Right renal pelvis (tissue), 4 donors: ENCODE measurements at regions not wholly inside any gene's neighbourhood (a gene's known extent, or its start where the extent isn't known, plus 50 kb on each side); places are given as distances from the start of the nearest gene placed in this dataset.

Experiments used
- DNase-seq, 4 donors: peaks; one replicate each; pipeline ENCODE4 v3.0.0-alpha.2; 2013; ENCODE audit warnings: low read depth in 4 of 4, low spot score in 3 of 4, missing footprints in 1 of 4

DNA sequence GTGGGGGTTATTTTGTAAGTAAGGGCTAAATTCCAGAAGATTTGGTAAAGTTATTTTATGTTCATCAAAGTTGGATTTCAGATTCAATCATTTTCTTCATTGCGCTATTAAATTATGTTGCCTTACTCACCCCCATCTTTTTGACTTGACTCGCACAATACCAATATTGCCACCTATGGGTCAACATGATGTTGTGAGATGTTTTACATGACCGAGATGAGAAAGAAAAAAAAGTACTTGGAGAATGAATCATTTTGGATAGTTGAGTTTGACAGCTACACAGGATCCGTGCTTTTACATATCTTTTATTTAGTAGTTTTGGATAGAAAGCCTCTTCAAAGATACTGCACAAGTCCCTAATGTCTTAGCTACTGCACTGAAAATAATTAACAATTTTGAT is 224.2 kb upstream of the EMCN start:
- no peak for DNase-seq

DNA sequence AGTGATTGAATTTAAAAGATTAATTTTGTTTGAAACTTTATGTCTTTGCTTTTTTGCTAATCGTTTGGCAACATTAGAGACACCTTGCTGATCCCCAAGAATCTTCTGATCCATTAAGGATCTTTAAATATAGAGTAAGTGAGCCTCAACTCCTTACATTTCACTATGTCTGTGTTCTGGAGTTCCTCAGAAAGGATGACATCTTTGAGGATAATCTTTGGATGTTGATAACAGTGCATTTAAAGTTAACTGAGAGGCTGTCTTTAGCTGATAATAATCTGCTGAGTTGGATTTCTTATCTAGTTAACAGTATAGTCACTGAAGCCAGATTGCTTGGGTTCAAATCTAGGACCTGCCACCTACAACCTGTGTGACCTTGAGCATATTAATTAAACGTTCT is 221.6 kb upstream of the EMCN start:
- no peak for DNase-seq

DNA sequence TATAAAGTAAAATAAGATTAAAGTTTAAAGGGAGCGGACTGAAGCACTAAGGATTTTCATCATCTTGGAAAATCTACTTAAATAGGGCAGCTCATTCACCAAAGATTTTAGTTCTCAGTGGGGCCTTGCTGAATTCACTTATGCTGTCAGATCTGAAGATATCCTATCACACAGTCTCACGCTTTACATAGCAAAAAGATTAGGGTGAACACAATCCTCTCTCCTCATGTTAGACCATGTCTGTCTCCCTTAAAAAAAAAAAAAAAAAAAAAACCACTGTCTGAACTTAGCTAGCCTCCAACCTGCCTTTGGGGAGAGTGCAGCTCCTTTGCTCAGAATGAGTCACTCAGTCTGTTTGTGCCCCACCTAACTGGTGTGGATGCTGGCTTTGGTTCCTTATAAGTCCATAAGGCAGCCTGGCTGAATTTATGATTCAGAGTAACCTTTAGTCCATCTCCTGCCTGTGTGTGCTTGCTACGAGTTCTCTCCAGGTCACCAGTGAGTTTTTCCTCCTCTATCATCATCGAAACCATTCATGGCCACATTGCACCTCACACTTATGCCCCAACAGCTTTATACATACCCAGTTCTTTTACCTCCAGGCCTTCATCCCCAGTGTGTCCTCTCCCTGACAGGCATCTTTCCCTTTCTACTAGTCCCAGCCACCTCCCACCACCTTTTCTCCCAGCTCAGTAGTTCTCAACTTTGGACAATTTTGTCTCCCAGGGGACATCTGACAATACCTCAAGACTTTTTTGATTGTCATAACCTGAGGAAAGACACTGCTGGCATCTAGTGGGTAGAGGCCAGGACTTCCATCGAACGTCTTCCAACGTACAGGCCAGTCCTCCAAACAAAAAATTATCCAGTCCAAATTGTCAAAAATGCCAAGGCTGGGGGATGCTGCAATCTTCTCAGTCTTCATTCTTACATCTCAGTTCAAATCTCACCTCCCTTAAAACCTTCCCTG is 220.7 kb upstream of the EMCN start:
- no peak for DNase-seq

DNA sequence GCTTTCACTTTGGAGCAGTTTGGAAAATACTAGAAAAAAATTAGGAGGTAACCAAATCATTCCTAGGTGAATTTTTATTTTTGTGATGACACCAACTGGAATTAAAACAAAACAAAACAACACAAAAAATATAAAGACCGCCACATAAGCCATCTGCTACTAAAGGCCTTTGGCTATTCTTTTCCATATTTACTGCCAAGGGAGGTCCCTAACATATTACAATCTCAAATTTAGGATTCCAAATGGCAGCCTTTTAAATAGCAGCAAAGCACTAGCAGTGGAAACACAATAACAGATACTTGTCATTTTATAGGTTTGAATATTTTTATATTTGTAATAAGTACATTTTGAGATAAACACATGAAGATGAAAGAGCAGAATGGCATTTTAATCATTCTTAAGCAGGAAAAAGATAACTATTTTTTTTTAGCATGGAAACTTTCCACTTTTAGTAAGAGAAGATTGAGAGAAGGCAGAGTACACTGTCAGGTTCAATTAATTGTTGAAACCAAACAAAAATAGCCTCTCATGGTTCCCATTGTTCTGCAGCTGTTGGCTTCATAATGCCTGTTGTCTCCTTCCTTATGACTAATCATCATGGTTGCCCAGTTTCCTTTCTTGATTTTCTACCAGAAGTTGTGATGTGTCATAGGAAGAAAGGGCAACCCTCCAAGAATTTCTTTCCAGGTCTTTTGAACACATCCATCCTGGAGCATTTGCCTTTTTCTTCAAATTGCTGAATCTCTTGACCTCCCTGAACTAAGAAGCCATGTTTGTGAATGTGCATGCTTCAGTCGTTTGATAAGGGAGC is 219.0 kb upstream of the EMCN start:
- DNase-seq, result peak in 3 of 4 donors; percentile 3 to 8 (median 7)

DNA sequence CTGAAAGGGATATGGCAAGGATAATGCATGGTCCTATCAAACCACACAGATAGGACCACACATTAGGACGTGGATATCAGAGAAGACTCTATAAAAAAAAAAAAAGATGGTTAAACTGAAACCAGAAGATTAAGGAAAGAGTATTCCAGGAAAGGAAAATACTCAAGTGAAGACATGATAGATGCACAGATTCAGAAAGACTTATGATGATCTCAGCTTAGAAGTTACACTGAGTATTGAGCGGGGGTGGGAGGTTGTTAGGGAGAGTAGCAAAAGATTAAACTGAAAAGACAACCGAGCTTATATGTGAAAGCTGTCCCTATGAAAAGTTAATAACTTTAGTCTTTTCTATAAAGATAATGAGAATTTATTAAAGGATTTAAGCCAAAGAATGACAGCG is 211.0 kb upstream of the EMCN start:
- no peak for DNase-seq

DNA sequence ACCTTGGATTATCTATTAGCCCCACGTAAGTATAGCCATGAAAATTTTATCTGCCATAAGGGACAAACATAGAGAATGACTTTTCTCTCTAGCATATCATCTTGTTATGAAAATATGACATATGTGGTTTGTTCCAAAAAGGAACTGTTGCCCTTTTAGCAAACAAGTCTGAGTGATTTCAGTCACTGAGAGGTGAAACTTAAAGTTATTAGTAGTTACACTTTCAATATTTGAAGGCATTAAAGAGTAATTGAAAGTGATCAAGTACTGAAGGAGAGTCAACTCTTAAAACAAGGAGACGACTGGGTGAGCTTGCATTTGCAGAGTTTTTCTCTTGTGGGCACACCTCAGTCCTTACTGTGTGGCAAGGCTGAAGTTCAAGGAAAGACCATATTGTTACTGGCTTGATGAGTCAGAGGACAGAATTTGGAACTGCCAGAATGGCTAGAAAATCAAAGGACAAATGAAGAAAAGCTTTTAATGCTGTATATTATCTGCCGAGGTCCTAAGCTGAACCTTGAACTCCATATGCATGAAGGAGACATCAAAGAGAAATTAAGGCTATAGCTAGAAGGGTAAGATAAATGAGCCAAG is 205.1 kb upstream of the EMCN start:
- DNase-seq, result no peak

DNA sequence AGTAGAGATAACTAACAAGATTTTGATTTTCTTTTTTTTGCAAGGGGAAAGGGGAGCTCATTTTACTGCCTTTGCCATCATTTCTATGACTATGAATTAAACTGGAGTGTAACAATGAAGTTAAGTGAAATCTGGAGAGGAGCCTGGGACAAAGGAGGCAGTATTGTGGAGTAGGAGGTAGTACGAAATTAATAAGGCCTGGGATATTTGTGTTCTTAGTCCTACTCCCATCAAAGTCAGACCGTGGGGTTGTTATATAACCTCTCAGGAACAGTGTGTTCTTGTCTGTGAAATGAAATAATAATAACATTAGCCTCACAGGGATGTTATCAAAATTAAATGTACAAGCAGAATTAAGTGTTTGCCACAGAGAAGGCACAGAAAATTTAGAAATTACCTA is 204.3 kb upstream of the EMCN start:
- no peak for DNase-seq

DNA sequence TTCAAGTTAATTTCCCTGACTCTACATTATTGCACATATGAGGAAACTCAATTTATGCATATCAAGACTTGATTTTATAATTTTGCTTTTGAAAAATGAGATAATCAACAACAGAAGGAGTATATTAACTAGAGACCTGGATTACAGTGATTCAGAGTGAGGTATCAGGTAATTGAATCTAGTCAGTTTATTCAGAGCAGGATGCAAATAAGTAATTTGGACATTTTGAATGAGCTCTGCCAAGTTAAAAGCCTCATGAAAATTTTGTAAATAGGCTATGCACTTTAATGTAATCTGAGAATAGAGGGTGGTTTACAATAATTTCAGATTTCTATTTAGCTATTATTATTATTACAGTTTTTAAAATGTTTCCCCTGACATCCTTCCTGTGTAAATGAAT is 203.7 kb upstream of the EMCN start:
- no peak for DNase-seq

DNA sequence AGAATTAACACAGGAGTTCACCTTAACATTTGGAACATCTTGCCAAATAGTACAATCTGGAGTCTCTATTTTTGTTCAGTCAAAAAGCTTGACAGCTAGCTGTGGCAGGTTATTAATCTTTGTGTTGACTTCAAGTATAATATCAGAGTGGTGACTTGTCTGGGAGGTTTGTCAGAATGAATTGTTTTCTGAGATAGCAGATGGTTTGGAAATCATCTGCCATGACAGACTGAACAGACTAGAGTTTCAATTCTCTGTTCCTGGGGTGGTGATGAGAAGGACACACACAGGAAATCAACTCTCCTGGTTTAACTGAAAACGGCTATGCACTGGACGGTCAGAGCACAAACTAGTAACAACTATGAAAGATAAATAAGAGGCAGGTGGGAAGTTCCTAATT is 203.3 kb upstream of the EMCN start:
- DNase-seq, result no peak

DNA sequence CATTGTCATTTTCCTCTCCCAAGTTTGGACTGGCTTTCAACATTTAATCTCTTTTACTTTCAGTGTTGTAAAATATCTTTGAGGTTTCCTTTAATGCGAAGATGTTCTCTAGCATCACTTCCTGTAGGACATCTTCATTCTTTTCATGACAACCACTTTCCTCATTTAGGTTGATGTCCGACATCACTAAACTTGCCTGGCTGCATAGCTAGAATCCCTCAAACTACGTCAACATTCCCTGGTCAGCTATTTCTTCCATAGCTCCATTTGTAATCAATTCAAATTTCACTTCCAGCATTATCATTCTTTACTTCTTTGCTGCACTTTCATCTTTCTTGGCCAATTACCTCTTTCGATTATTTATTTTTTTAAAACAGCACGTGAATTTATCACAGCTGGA is 198.6 kb upstream of the EMCN start:
- no peak for DNase-seq

DNA sequence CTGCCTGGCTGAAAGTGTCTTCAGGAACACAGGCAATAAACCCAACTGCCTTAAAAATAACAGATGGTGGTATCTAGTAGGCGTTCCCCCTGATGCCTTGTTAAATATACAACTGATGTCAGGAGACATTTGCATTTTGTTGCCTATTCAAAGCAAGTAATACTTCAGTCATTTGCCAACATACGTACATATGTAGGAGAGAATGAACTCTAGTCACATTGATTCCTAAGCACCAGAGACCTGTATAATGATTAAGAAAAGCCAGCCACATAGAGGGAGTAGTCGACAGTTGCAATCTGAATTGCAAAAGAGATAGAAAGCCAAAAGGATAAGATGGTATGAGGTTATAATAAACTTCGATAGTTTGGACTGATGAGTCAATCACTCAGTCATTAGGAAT is 191.0 kb upstream of the EMCN start:
- DNase-seq, result no peak

DNA sequence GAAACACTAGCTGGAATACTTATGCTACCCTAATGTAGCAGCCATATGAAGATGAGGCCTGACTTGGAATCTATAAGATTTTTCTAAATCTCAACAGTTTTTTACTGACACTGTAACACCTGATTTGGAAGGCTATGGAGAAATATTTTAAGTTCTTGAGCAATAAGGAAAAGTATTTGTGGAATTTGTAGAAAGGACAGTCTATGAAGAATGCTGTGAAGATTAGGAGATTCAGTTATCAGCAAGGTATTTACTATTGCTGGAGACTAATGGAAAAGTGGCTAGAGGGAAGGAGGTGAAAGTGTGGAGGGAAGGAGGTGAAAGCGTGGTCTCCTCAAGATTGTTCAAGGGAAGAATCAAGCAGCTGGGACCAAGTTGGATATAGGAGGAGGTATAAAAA is 190.0 kb upstream of the EMCN start:
- DNase-seq, result no peak

DNA sequence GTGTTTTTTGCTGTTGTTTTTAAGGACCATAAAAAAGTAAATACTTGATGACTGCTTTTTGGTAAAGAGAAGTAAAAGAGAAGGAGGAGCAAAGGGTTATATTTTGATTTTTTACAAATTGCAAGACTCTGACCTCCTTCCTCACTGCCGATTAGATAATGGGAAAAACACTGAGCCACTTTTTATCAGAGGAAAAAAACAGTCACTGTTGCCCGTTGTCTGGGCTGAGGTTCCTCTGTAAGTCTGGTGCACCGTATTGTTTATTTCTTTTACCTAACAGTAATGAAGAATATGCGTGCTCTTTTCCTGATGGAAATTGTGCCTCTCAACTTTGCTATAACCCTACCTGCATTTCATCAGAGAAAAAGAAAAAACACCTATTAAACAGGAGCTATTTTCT is 178.7 kb upstream of the EMCN start:
- no peak for DNase-seq

DNA sequence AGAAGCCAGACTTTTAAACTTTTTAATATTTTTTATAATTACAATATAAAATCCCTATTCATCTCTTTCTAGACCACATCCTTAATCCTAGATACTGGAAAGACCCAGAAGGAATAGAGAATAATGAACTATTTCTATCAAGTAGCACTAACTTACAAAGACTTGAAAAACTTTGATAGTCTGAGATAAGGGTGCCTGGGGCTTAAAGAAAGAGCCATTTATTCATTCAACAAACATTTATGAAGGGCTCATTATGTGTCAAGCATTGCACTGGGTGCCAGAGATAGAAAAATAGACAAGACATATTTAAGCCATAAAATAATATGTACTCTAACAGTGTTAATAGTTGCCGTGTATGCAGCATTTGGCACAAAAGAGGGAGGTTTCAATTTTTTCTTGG is 178.0 kb upstream of the EMCN start:
- no peak for DNase-seq

DNA sequence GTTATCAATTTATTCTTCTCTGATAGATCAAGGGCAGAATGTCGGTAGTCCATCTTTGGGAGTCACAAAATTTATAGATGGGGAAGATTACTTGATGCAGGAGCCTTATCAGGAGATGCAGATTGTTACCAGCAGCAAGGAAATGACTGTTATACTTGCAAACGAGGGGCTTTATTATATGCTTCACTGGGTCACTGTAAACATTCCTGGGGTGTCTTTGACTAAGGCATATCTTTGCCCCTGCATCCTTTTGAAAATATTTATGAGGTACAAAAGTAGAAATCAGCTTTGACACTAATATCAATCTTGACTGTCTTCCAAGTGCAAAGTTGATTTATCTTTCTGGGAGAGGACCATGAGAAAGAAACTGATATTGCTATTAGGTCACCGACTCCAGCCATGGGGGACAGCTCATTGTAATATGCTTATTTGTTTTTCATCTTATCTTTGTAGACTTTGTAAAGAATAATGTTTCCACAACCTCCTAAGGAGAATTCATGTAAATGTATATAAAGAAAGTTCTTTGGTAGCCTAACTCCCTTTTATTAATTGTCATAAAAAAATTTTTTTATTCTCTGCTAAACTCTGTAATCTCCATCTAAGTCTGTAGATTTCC is 177.3 kb upstream of the EMCN start:
- peak in 1 of 4 donors; percentile 2 for DNase-seq

DNA sequence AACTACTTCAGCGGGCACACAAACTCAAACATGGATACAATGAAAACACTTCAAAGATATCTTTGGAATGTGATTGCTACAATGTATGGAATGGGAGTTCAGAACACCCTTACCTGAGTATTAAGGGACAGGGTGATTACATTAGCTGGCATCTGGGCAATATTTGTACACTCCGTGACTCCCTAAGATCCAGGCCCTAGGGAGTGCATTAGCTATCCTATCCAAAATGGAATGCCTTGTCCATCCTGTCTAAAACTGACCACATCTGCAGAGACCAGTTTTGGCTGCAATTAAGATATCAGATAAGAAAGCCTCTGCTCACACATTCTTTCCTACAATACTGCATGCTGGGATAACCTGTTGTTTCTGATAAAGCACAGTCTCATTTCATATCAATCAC is 176.6 kb upstream of the EMCN start:
- no peak for DNase-seq

DNA sequence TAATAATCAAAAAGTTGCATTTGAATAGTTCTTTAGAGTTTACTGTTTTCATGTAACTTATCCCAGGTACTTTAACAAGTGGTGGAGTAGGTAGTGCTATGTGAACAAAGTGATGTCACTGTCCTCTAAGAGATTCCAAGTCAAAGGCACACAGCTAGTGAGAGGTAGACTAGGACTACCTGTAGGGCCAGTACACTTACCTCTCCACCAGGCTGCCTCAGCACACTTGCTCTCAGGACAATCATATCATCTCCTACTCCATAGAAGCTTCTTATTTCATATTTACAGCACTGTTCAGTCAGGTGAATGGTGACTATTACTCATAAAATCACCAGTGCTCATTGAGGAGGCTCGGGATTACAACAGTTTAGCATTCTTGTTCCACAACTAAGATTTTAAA is 173.0 kb upstream of the EMCN start:
- DNase-seq, result no peak

DNA sequence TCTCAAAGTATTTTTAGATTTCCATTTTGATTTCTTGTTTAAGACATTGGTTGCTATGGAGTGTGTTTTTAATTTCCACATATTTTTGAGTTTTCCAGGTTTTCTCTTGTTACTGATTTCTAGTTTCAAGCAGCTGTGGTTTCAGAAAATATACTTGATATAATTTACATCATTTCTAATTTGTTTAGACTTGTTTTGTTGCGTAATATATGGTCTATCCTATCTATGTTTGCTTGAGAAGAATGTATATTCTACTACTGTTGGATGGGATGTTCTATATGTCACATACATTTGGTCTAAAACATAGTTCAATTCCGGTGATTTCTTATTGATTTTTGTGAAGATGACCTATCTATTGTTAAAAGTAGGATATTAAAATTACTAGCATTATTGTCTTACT is 170.5 kb upstream of the EMCN start:
- no peak for DNase-seq

DNA sequence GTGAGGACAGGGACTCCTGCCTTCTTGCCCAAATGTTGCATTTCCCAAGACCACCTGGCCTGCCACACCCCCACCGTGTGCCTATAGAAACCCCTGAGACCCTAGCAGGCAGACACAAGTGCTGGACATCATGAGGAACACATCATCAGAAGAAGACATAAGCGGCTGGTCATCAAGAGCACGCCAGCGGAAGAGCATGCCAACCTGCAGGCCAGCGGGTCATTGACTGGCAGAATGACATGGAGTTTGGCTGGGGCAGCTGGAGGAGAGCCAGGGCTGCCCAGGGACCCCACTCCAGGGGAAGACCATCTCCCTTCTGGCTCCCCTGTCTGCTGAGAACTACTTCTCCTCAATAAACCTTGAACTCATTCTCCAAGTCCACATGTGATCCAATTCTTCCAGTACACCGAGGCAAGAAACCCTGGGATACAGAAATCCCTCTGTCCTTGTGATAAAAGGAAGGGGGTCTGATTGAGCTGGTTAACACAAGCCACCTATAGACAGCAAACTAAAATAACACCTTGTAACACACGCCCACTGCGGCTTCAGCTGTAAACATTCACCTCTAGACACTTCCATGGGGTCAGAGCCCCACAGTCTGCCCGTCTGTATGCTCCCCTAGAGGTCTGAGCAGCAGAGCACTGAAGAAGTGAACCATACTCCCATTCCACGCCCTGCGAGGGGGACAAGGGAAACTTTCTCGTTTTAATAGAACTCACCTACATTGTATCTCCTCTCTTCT is 164.8 kb upstream of the EMCN start:
- no peak for DNase-seq

DNA sequence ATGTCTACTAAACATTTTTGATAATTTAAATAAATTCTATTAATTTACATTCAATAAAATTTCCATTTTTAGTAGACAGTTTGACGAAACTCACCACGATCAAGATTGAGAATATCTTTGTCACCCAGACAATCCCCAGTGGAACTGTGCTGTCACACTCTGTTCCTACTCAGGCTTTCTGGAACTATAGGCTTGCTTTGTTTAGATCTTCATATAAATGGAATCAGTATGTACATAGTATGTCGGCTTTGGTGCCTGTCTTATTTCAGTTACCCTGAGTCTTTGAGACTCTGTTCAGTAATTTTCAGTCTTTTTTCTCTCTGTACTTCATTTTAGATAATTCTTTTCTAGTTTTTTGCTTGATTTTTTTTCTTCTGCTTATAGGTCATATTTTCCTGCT is 163.5 kb upstream of the EMCN start:
- DNase-seq, result no peak
